PFSK-1 (cell line): ENCODE measurements at regions not wholly inside any gene's neighbourhood (a gene's known extent, or its start where the extent isn't known, plus 50 kb on each side); places are given as distances from the start of the nearest gene placed in this dataset.

Source experiments
- POLR2AphosphoS5 ChIP-seq: IDR thresholded peaks from 2 replicates; pipeline ENCODE4 v1.6.1; 2012; ENCODE audit warnings: low read depth, mild to moderate bottlenecking, control low read depth, low read length, moderate library complexity
- SIN3A ChIP-seq: IDR thresholded peaks from 2 replicates; pipeline ENCODE4 v1.6.1; 2012; ENCODE audit warnings: mild to moderate bottlenecking, low read length, moderate library complexity, borderline replicate concordance; ENCODE audit not compliant: insufficient read depth
- TF ChIP-seq, protein P1 (sequence below), 2 experiments: IDR thresholded peaks; 2 replicates each; pipeline versions ENCODE4 v1.6.1 to v1.8.0; 2011 to 2012; ENCODE audit warnings: low read depth in 2 of 2, low read length in 2 of 2, control low read depth in 1 of 2, inconsistent platforms in 1 of 2, mild to moderate bottlenecking in 1 of 2, moderate library complexity in 1 of 2; ENCODE audit not compliant: insufficient read depth in 1 of 2

DNA sequence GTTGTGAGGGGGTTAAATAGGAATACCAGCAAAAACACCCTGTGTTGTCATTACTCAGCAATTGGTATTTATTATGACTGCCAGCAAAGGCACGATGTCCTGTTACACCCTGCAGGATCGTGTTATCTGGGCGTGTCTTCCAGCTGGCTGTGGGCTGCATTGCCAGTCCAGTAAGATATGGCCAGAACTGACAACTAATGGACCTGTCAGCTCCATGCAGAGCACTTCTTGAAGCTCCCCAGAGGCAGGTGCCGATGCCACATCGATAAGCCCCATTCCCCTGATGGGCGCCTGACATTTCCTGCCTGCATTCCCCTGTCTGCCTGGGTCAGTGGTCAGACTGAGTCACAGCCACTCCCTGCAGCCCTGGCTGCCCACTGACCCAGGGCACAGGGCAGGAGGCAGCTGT lies 79.7 kb upstream of the RASGRF1 start:
- no peak for TF ChIP-seq POLR2AphosphoS5
- TF ChIP-seq, protein P1, sequence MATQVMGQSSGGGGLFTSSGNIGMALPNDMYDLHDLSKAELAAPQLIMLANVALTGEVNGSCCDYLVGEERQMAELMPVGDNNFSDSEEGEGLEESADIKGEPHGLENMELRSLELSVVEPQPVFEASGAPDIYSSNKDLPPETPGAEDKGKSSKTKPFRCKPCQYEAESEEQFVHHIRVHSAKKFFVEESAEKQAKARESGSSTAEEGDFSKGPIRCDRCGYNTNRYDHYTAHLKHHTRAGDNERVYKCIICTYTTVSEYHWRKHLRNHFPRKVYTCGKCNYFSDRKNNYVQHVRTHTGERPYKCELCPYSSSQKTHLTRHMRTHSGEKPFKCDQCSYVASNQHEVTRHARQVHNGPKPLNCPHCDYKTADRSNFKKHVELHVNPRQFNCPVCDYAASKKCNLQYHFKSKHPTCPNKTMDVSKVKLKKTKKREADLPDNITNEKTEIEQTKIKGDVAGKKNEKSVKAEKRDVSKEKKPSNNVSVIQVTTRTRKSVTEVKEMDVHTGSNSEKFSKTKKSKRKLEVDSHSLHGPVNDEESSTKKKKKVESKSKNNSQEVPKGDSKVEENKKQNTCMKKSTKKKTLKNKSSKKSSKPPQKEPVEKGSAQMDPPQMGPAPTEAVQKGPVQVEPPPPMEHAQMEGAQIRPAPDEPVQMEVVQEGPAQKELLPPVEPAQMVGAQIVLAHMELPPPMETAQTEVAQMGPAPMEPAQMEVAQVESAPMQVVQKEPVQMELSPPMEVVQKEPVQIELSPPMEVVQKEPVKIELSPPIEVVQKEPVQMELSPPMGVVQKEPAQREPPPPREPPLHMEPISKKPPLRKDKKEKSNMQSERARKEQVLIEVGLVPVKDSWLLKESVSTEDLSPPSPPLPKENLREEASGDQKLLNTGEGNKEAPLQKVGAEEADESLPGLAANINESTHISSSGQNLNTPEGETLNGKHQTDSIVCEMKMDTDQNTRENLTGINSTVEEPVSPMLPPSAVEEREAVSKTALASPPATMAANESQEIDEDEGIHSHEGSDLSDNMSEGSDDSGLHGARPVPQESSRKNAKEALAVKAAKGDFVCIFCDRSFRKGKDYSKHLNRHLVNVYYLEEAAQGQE (IDR thresholded peaks at IDR 0.05; ENCODE audit: insufficient read depth in 1 of 2, low read depth in 2 of 2, low read length in 2 of 2): no peak
- TF ChIP-seq SIN3A: no peak
